ENCODE measurements at regions not wholly inside any gene's neighbourhood (a gene's known extent, or its start where the extent isn't known, plus 50 kb on each side); places are given as distances from the start of the nearest gene placed in this dataset.

GRCh38 chr1:60169206-60169605, 95.6 kb upstream of the C1orf87 start:
- FAIRE-seq: no peak
- no peak overlapping the region for H3K4me3 ChIP-seq (ENCODE audit: extremely low read depth in 1 of 4, insufficient read depth in 2 of 4, low read depth in 3 of 4, low read length in 4 of 4)
- DNase-seq (ENCODE audit: low read depth in 1 of 2, low spot score in 2 of 2): no peak
- H2BK120ac ChIP-seq (replicated peaks; ENCODE audit: low read depth, low read length): no peak overlapping the region
- H2BK5ac ChIP-seq (ENCODE audit: low read depth, low read length): no peak overlapping the region
- H3K56ac ChIP-seq (replicated peaks; ENCODE audit: insufficient read length, low read depth, low read length): no peak overlapping the region
- no peaks in the 10 kb centered on the region for H3K27me3 ChIP-seq (replicated peaks in 1 of 4; ENCODE audit: control insufficient read depth in 3 of 4, extremely low read depth in 1 of 4, insufficient read depth in 3 of 4, low read length in 3 of 4)
- no peak overlapping the region for H3K14ac ChIP-seq (ENCODE audit: insufficient read length)
- H3K79me1 ChIP-seq (ENCODE audit: low read depth, low read length): no peaks in the 10 kb centered on the region
- ChIA-PET CTCF (ENCODE audit: partially characterized antibody) (no interaction called here), POLR2A (ENCODE audit: partially characterized antibody) (interaction anchor here (0.6 kb wide), 1 partner anchor 9 kb away, joined by 4 read pairs; no protein-coding TSS in a partner anchor)
- H3K79me2 ChIP-seq (ENCODE audit: control insufficient read depth in 1 of 2, insufficient read depth in 2 of 2, low read length in 2 of 2): no peaks in the 10 kb centered on the region
- no peak overlapping the region for H4K5ac ChIP-seq (ENCODE audit: insufficient read length, low read depth, low read length)
- H3K4me1 ChIP-seq (replicated peaks in 1 of 4; ENCODE audit: control insufficient read depth in 3 of 4, insufficient read depth in 4 of 4, low read length in 3 of 4): no peaks in the 10 kb centered on the region
- no peak overlapping the region for H3K18ac ChIP-seq (ENCODE audit: extremely low read depth, low read length)
- no peaks in the 10 kb centered on the region for H4K20me1 ChIP-seq (replicated peaks in 1 of 2; ENCODE audit: control insufficient read depth in 1 of 2, insufficient read depth in 2 of 2, low read length in 2 of 2)
- TF ChIP-seq PHF8 (conservative IDR thresholded peaks at IDR 0.05; ENCODE audit: low read depth, low read length) (no peak), KDM4A (IDR thresholded peaks at IDR 0.05; ENCODE audit: low read depth, low read length, severe bottlenecking) (no peak), SUZ12 (IDR thresholded peaks at IDR 0.05; ENCODE audit: low read length) (no peak), POLR2A (IDR thresholded peaks at IDR 0.05; ENCODE audit: control extremely low read depth in 1 of 2, low read depth in 2 of 2, low read length in 2 of 2) (no peak), ATF3 (IDR thresholded peaks at IDR 0.05; ENCODE audit: insufficient read depth, low read depth, low read length) (no peak), TAF1 (IDR thresholded peaks at IDR 0.05; ENCODE audit: low read depth, low read length) (no peak), SAP30 (IDR thresholded peaks at IDR 0.05; ENCODE audit: insufficient read depth, insufficient replicate concordance, low read length) (no peak), ASH2L (IDR thresholded peaks at IDR 0.05; ENCODE audit: low read length) (no peak), POLR2AphosphoS5 (IDR thresholded peaks at IDR 0.05; ENCODE audit: low read depth, low read length) (no peak), CHD2 (IDR thresholded peaks at IDR 0.05; ENCODE audit: low read length) (no peak), POU5F1 (IDR thresholded peaks at IDR 0.05; ENCODE audit: low read depth, low read length) (no peak), ATF2 (IDR thresholded peaks at IDR 0.05; ENCODE audit: low read length) (no peak), CTBP2 (IDR thresholded peaks at IDR 0.05; ENCODE audit: borderline replicate concordance, insufficient read depth, insufficient read length, low read length) (no peak)
- H4K91ac ChIP-seq (replicated peaks; ENCODE audit: insufficient read length, low read length): no peak overlapping the region
- H2AK5ac ChIP-seq (ENCODE audit: low read depth, low read length): no peak overlapping the region
- 91% methylated on average over 2 of the region's 2 CpGs; no CpG with 5 or more reads in 1 of the 2 experiments for WGBS, 2 experiments (ENCODE audit: extremely low coverage in 1 of 2, insufficient coverage in 1 of 2, insufficient read length in 1 of 2, insufficient replicate concordance in 2 of 2, low coverage in 1 of 2, low lambda C conversion rate in 2 of 2, missing lambda C conversion rate in 1 of 2)
- H3K9me3 ChIP-seq (ENCODE audit: insufficient read depth in 2 of 2, low read depth in 1 of 2, low read length in 1 of 2): no peaks in the 10 kb centered on the region
- no peak overlapping the region for H3K4ac ChIP-seq (replicated peaks; ENCODE audit: insufficient read length, low read depth, low read length)
- no peak overlapping the region for H3K23ac ChIP-seq (ENCODE audit: insufficient read length)
- H3K36me3 ChIP-seq (ENCODE audit: control insufficient read depth in 2 of 4, insufficient read depth in 4 of 4, low read length in 3 of 4): no peaks in the 10 kb centered on the region
- no peak overlapping the region for H3K9ac ChIP-seq (replicated peaks in 1 of 4; ENCODE audit: extremely low read depth in 1 of 4, low read depth in 3 of 4, low read length in 3 of 4)
- H3K4me2 ChIP-seq (ENCODE audit: insufficient read depth in 1 of 2, low read depth in 2 of 2, low read length in 2 of 2): no peak overlapping the region
- no peak overlapping the region for H3K27ac ChIP-seq (ENCODE audit: low read depth, low read length)
- no peak overlapping the region for H2AFZ ChIP-seq (ENCODE audit: low read length)
- no peak overlapping the region for H2BK15ac ChIP-seq (ENCODE audit: low read length)
- H2BK12ac ChIP-seq (ENCODE audit: low read depth, low read length): no peak overlapping the region
- H3K23me2 ChIP-seq (ENCODE audit: low read depth, low read length): no peaks in the 10 kb centered on the region
- H2BK20ac ChIP-seq (ENCODE audit: low read length): no peak overlapping the region
- no peak overlapping the region for H4K8ac ChIP-seq (ENCODE audit: extremely low read depth, insufficient read depth, low read length)
